ENCODE measurements at regions not wholly inside any gene's neighbourhood (a gene's known extent, or its start where the extent isn't known, plus 50 kb on each side); places are given as distances from the start of the nearest gene placed in this dataset.

DNA sequence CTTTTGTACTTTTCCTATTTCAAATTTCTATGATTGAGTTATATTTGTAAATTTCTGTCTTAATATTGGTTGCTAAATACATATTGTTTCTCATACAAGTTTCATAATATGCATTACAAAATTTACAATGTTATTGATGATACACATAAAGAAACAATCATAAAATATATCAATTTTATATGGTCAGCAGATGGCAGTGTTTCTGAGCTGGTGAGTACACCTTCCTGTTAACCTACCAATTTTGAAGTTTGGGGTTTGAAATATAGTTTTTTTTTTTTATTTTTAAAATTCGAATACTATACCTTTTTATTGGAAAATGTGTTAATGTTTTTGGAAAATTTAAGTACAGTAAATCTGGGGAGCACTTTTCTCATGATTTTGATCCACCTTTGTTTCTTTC lies 1953.1 kb upstream of the ADGRL3 start:
- TF ChIP-seq, protein P1, sequence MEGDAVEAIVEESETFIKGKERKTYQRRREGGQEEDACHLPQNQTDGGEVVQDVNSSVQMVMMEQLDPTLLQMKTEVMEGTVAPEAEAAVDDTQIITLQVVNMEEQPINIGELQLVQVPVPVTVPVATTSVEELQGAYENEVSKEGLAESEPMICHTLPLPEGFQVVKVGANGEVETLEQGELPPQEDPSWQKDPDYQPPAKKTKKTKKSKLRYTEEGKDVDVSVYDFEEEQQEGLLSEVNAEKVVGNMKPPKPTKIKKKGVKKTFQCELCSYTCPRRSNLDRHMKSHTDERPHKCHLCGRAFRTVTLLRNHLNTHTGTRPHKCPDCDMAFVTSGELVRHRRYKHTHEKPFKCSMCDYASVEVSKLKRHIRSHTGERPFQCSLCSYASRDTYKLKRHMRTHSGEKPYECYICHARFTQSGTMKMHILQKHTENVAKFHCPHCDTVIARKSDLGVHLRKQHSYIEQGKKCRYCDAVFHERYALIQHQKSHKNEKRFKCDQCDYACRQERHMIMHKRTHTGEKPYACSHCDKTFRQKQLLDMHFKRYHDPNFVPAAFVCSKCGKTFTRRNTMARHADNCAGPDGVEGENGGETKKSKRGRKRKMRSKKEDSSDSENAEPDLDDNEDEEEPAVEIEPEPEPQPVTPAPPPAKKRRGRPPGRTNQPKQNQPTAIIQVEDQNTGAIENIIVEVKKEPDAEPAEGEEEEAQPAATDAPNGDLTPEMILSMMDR (conservative IDR thresholded peaks at IDR 0.05; ENCODE audit: low read depth, low read length), result no peak
- H3K27me3 ChIP-seq (replicated peaks; ENCODE audit: insufficient read depth, low read depth, low read length, poor library complexity), result no peaks in the 10 kb centered on the region
- DNase-seq (ENCODE audit: low spot score), result no peak
- ChIA-PET CTCF (no interaction called here), POLR2A (ENCODE audit: low non-redundant PET) (no interaction called here)
- no peak overlapping the region for H3K4me3 ChIP-seq (ENCODE audit: low read depth, low read length, poor library complexity, severe bottlenecking)
- no peaks in the 10 kb centered on the region for H3K4me1 ChIP-seq (ENCODE audit: insufficient read depth, low read length, poor library complexity, severe bottlenecking)
- no peak overlapping the region for H3K27ac ChIP-seq (ENCODE audit: low read depth, low read length, poor library complexity, severe bottlenecking)
- no peaks in the 10 kb centered on the region for H3K9me3 ChIP-seq (ENCODE audit: low read depth, low read length, poor library complexity, severe bottlenecking)
- no peaks in the 10 kb centered on the region for H3K36me3 ChIP-seq (ENCODE audit: insufficient read depth, low read length, poor library complexity, severe bottlenecking)
- intact Hi-C loops (cut with micrococcal nuclease; ENCODE audit: unreplicated experiment), result no loop called here
- BruUV-seq (replicated peaks), result no TSS peak

DNA sequence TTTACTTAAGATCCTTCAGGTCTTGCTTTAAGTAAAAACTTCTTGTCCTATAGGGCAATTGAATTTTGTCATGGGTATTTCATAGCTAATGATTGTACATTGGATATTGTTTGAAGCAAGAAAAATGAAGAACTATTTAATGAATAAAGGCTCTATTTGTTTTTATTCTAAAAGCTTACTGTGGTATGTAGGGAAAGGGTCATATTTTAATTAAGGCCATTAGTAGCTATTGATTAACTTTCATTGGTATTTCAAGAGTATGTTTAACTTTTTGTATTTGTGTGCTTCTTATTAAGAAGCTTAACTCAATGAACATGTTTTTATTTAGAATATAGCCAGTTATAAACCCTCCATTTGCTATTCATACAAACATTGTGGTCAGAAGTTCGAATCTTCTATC lies 1951.8 kb upstream of the ADGRL3 start:
- H3K27me3 ChIP-seq (replicated peaks; ENCODE audit: insufficient read depth, low read depth, low read length, poor library complexity), result no peaks in the 10 kb centered on the region
- no TSS peak for BruUV-seq (replicated peaks)
- no peak for DNase-seq (ENCODE audit: low spot score)
- intact Hi-C loops (cut with micrococcal nuclease; ENCODE audit: unreplicated experiment), result no loop called here
- ChIA-PET POLR2A (ENCODE audit: low non-redundant PET) (no interaction called here), CTCF (no interaction called here)
- H3K9me3 ChIP-seq (ENCODE audit: low read depth, low read length, poor library complexity, severe bottlenecking), result no peaks in the 10 kb centered on the region
- no peak overlapping the region for H3K4me3 ChIP-seq (ENCODE audit: low read depth, low read length, poor library complexity, severe bottlenecking)
- H3K27ac ChIP-seq (ENCODE audit: low read depth, low read length, poor library complexity, severe bottlenecking), result no peak overlapping the region
- no peak for TF ChIP-seq EZH2 (IDR thresholded peaks at IDR 0.05; ENCODE audit: borderline replicate concordance, low read depth, low read length, poor library complexity, severe bottlenecking)
- TF ChIP-seq, protein P1 (conservative IDR thresholded peaks at IDR 0.05; ENCODE audit: low read depth, low read length), result no peak
- no peaks in the 10 kb centered on the region for H3K4me1 ChIP-seq (ENCODE audit: insufficient read depth, low read length, poor library complexity, severe bottlenecking)
- H3K36me3 ChIP-seq (ENCODE audit: insufficient read depth, low read length, poor library complexity, severe bottlenecking), result no peaks in the 10 kb centered on the region

DNA sequence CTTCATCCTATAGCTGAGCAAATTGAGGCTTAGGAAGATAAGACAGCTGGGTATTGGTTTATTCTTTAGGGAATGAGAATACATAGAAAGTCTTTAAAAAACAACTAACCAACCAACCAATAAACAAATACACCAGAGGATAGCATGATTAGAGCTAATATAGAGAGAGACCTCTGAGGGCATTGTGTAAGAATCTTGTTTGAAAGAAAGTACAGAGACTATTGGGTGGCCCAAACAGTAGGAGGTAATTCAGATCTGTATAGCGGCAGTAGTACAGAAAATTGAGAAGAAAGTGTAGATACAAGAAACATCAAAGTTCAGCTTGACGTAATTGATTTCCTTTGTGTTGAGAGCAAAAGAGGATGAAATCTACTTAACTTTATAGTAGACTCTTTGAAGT lies 1951.0 kb upstream of the ADGRL3 start:
- Histone ChIP-seq H3K9me3 (ENCODE audit: low read depth, low read length, poor library complexity, severe bottlenecking) (no peaks in the 10 kb centered on the region), H3K27me3 (replicated peaks; ENCODE audit: insufficient read depth, low read depth, low read length, poor library complexity) (no peaks in the 10 kb centered on the region), H3K4me3 (ENCODE audit: low read depth, low read length, poor library complexity, severe bottlenecking) (no peak overlapping the region), H3K4me1 (ENCODE audit: insufficient read depth, low read length, poor library complexity, severe bottlenecking) (no peaks in the 10 kb centered on the region), H3K36me3 (ENCODE audit: insufficient read depth, low read length, poor library complexity, severe bottlenecking) (no peaks in the 10 kb centered on the region), H3K27ac (ENCODE audit: low read depth, low read length, poor library complexity, severe bottlenecking) (no peak overlapping the region)
- ChIA-PET POLR2A (ENCODE audit: low non-redundant PET) (no interaction called here), CTCF (no interaction called here)
- no peak for DNase-seq (ENCODE audit: low spot score)
- intact Hi-C loops (cut with micrococcal nuclease; ENCODE audit: unreplicated experiment), result no loop called here
- TF ChIP-seq, protein P1 (conservative IDR thresholded peaks at IDR 0.05; ENCODE audit: low read depth, low read length), result no peak
- TF ChIP-seq EZH2 (IDR thresholded peaks at IDR 0.05; ENCODE audit: borderline replicate concordance, low read depth, low read length, poor library complexity, severe bottlenecking), result no peak
- no TSS peak for BruUV-seq (replicated peaks)
